ENCODE measurements at regions not wholly inside any gene's neighbourhood (a gene's known extent, or its start where the extent isn't known, plus 50 kb on each side); places are given as distances from the start of the nearest gene placed in this dataset.

DNA sequence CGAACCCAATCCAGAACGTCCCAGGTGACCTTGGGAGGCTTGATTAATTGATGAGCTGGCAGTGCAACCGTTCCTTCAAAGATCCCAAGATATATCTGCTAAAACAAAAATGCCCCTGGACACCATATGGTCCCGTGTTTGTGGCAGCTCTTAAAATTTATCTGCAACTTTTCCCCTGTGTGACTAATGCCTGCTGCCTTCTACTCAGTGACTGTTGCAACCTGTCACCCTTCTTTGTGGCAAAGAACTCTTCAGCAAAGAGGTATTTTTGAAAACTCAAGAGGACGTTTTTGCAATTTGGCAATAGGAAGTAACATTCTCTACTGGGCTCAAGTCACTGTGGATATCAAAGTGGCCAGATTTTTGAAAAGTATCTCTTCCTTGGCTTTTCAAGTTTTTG lies 75.8 kb upstream of the SOD3 start:
- Histone ChIP-seq H3K79me2 (no peaks in the 10 kb centered on the region), H3K27me3 (ENCODE audit: control insufficient read depth, insufficient read depth, low read length) (no peaks in the 10 kb centered on the region), H3K4me1 (no peaks in the 10 kb centered on the region), H3K9ac (no peak overlapping the region), H3K36me3 (ENCODE audit: control insufficient read depth, insufficient read depth, low read length) (no peaks in the 10 kb centered on the region), H3K9me3 (ENCODE audit: control insufficient read depth, low read length) (peaks cover 2% of the 10 kb centered on the region), H3K4me3 (ENCODE audit: low read depth, low read length) (no peak overlapping the region), H3K27ac (no peak overlapping the region), H3K4me2 (ENCODE audit: low read length) (no peak overlapping the region), H2AFZ (no peak overlapping the region)
- TF ChIP-seq, protein P1, sequence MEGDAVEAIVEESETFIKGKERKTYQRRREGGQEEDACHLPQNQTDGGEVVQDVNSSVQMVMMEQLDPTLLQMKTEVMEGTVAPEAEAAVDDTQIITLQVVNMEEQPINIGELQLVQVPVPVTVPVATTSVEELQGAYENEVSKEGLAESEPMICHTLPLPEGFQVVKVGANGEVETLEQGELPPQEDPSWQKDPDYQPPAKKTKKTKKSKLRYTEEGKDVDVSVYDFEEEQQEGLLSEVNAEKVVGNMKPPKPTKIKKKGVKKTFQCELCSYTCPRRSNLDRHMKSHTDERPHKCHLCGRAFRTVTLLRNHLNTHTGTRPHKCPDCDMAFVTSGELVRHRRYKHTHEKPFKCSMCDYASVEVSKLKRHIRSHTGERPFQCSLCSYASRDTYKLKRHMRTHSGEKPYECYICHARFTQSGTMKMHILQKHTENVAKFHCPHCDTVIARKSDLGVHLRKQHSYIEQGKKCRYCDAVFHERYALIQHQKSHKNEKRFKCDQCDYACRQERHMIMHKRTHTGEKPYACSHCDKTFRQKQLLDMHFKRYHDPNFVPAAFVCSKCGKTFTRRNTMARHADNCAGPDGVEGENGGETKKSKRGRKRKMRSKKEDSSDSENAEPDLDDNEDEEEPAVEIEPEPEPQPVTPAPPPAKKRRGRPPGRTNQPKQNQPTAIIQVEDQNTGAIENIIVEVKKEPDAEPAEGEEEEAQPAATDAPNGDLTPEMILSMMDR (IDR thresholded peaks at IDR 0.05) = no peak

DNA sequence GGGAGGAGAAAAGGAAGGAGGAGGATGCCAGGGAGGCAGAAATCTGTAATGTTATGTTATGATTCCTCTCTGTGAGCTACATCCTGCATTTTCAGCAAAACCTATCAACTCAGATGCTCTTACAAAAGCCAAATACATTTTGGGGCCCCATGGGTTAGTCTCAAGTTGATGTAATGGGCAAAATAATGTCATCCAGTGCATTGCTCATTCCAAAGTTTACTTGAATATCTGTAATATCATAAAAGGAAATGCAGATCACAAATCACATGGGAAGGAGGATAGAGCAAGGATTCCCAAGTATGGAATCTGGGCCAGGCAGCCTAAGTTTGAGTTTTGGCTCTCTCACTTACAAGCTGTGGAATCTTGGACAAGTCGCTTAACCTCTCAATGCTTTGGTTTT lies 74.9 kb upstream of the SOD3 start:
- TF ChIP-seq, protein P1 (IDR thresholded peaks at IDR 0.05) = no peak
- no peak overlapping the region for H2AFZ ChIP-seq
- H3K9ac ChIP-seq = no peak overlapping the region
- no peak overlapping the region for H3K27ac ChIP-seq
- no peak overlapping the region for H3K4me3 ChIP-seq (ENCODE audit: low read depth, low read length)
- H3K36me3 ChIP-seq (ENCODE audit: control insufficient read depth, insufficient read depth, low read length) = no peaks in the 10 kb centered on the region
- no peak overlapping the region for H3K4me2 ChIP-seq (ENCODE audit: low read length)
- no peaks in the 10 kb centered on the region for H3K4me1 ChIP-seq
- H3K9me3 ChIP-seq (ENCODE audit: control insufficient read depth, low read length) = no peaks in the 10 kb centered on the region
- no peaks in the 10 kb centered on the region for H3K27me3 ChIP-seq (ENCODE audit: control insufficient read depth, insufficient read depth, low read length)
- no peaks in the 10 kb centered on the region for H3K79me2 ChIP-seq

DNA sequence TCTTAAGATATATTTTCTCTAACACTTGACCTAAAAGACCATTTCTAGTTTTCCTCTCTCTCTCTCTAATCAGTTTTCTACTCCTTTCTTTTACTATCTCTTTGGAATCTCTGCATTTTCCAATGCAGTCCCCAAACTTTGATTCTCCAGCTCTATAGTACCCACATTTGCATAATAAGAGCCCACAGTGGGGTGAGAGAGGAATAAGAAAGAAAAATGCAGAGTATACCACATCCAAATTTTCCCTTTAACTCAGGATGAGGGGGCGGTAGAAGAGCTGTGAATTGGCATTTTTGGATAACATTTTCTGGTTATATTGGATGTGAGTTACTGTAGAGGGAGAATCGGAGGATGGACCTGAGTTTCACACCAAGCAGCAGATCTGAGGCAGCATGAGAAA lies 74.4 kb upstream of the SOD3 start:
- Histone ChIP-seq H3K4me3 (ENCODE audit: low read depth, low read length) (no peak overlapping the region), H3K27me3 (ENCODE audit: control insufficient read depth, insufficient read depth, low read length) (no peaks in the 10 kb centered on the region), H3K4me1 (no peaks in the 10 kb centered on the region), H3K9ac (no peak overlapping the region), H3K27ac (no peak overlapping the region), H2AFZ (no peak overlapping the region), H3K4me2 (ENCODE audit: low read length) (no peak overlapping the region), H3K36me3 (ENCODE audit: control insufficient read depth, insufficient read depth, low read length) (no peaks in the 10 kb centered on the region), H3K9me3 (ENCODE audit: control insufficient read depth, low read length) (no peaks in the 10 kb centered on the region), H3K79me2 (no peaks in the 10 kb centered on the region)
- TF ChIP-seq, protein P1 (IDR thresholded peaks at IDR 0.05) = no peak

DNA sequence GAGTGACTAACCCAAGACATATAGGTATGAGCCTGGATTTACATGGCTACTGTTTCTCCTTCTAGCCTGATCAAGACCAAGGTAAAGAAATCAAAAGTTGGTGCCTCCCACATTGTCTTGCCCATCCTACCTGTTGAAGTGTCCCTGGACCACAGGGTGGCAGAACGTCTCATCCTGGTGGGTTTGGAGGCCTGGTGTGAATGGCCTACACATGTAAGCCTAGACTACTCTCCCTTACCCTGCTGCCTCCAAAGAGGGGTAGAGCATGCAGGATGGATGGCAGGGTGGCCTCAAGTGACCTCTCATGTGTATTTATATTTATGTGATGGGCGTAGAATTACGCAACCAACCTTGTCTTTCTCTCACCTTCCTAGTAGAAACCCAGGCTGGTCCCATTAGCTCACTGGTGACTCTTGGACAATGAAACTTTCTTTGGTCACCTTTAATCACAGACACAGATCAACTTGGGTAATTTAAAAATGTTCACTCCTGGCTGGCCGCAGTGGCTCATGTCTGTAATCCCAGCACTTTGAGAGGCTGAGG lies 73.3 kb upstream of the SOD3 start:
- Histone ChIP-seq H3K27me3 (ENCODE audit: control insufficient read depth, insufficient read depth, low read length) (no peaks in the 10 kb centered on the region), H3K4me1 (no peaks in the 10 kb centered on the region), H3K36me3 (ENCODE audit: control insufficient read depth, insufficient read depth, low read length) (no peaks in the 10 kb centered on the region), H3K79me2 (no peaks in the 10 kb centered on the region), H2AFZ (no peak overlapping the region), H3K27ac (no peak overlapping the region), H3K4me2 (ENCODE audit: low read length) (no peak overlapping the region), H3K9ac (no peak overlapping the region), H3K4me3 (ENCODE audit: low read depth, low read length) (no peak overlapping the region), H3K9me3 (ENCODE audit: control insufficient read depth, low read length) (no peaks in the 10 kb centered on the region)
- TF ChIP-seq, protein P1 (IDR thresholded peaks at IDR 0.05) = no peak
